B cell (primary cell): ENCODE measurements at regions not wholly inside any gene's neighbourhood (a gene's known extent, or its start where the extent isn't known, plus 50 kb on each side); places are given as distances from the start of the nearest gene placed in this dataset.

Experiments used
- ATAC-seq: fragments of 200-7000 bp; cut with Tn5 transposase; one replicate; pipeline ENCODE4 v1.10.0; 2021; ENCODE audit warnings: low read depth, mild to moderate bottlenecking, moderate number of reproducible peaks, moderate library complexity
- CTCF ChIA-PET: fragments of 350-600 bp; sonication (Branson Sonifier 250); formaldehyde crosslinking; loops from one replicate; lab custom pipeline; 2021; ENCODE audit warnings: antibody characterized with exemption, inconsistent platforms; lab: Charles Lee
- POLR2A ChIA-PET: fragments of 350-600 bp; sonication (Branson Sonifier 250); formaldehyde crosslinking; loops from one replicate; lab custom pipeline; 2021; ENCODE audit warnings: antibody characterized with exemption; lab: Charles Lee
- DNase-seq: peaks from one replicate; pipeline ENCODE4 v3.0.0; 2013
- H2AFZ ChIP-seq: 2 replicates; pipeline ENCODE4 v1.6.1; 2012; ENCODE audit warnings: mild to moderate bottlenecking, low read depth, low read length; ENCODE audit not compliant: insufficient read depth, poor library complexity, severe bottlenecking
- H3K27ac ChIP-seq, 2 donors: 1 replicate in 1 of 2; 2 replicates in 1 of 2; pipeline ENCODE4 v1.5.1; 2012 to 2013; ENCODE audit warnings: low read length in 2 of 2, mild to moderate bottlenecking in 2 of 2, moderate library complexity in 1 of 2
- H3K27me3 ChIP-seq, 4 experiments: fragments of 200-600 bp in 1 of 4; sonication (generic) in 1 of 4; replicated peaks in 1 of 4; 1 replicate in 2 of 4; 2 replicates in 2 of 4; pipeline versions ENCODE4 v1.6.1 to v1.7.0; 2013 to 2016; ENCODE audit warnings: low read length in 3 of 4, mild to moderate bottlenecking in 2 of 4, mixed read lengths in 1 of 4, moderate library complexity in 1 of 4; ENCODE audit not compliant: insufficient read depth in 4 of 4, control insufficient read depth in 3 of 4; ENCODE audit errors: control extremely low read depth in 1 of 4
- H3K36me3 ChIP-seq, 2 experiments: replicated peaks in 1 of 2; 1 replicate in 1 of 2; 2 replicates in 1 of 2; pipeline versions ENCODE4 v1.6.1 to v1.7.1; 2013; ENCODE audit warnings: low read length in 1 of 2; ENCODE audit not compliant: insufficient read depth in 2 of 2, control insufficient read depth in 1 of 2; ENCODE audit errors: control extremely low read depth in 1 of 2, extremely low read depth in 1 of 2
- H3K4me1 ChIP-seq, 2 donors: fragments of 200-600 bp in 1 of 2; sonication (generic) in 1 of 2; 1 replicate in 1 of 2; 2 replicates in 1 of 2; pipeline versions ENCODE4 v1.5.1 to v1.6.1; 2013 to 2017; ENCODE audit warnings: low read length in 2 of 2; ENCODE audit not compliant: control insufficient read depth in 2 of 2, insufficient read depth in 2 of 2
- H3K4me2 ChIP-seq: replicated peaks from 2 replicates; pipeline ENCODE3; 2012; ENCODE audit warnings: mild to moderate bottlenecking, low read depth, low read length; ENCODE audit not compliant: poor library complexity, severe bottlenecking
- H3K4me3 ChIP-seq, 5 experiments: fragments of 200-600 bp in 1 of 5; sonication (generic) in 1 of 5; 1 replicate in 3 of 5; 2 replicates in 2 of 5; pipeline versions ENCODE4 v1.5.1 to v1.7.0; 2011 to 2016; ENCODE audit warnings: low read length in 4 of 5, mild to moderate bottlenecking in 4 of 5, low read depth in 2 of 5, control low read depth in 1 of 5, moderate library complexity in 1 of 5; ENCODE audit not compliant: insufficient read depth in 1 of 5; ENCODE audit errors: control extremely low read depth in 1 of 5, extremely low read depth in 1 of 5
- H3K79me2 ChIP-seq: fragments of 200-600 bp; sonication (generic); one replicate; pipeline ENCODE4 v1.6.0; 2016; ENCODE audit warnings: low read length; ENCODE audit not compliant: control insufficient read depth, insufficient read depth
- H3K9ac ChIP-seq: fragments of 200-600 bp; sonication (generic); 2 replicates; pipeline ENCODE4 v1.6.1; 2017; ENCODE audit warnings: mild to moderate bottlenecking, low read length, moderate library complexity
- H3K9me3 ChIP-seq, 3 donors: one replicate each; pipeline versions ENCODE4 v1.6.1 to v1.7.1; 2013; ENCODE audit warnings: low read length in 2 of 3; ENCODE audit not compliant: control insufficient read depth in 2 of 3, insufficient read depth in 1 of 3; ENCODE audit errors: control extremely low read depth in 1 of 3
- H4K20me1 ChIP-seq: 2 replicates; pipeline ENCODE4 v1.6.0; 2012; ENCODE audit warnings: mild to moderate bottlenecking, low read length; ENCODE audit not compliant: insufficient read depth, control insufficient read depth, poor library complexity, severe bottlenecking
- H3K27ac Mint-ChIP-seq: one replicate; pipeline ENCODE4 v1.8.0; 2021; ENCODE audit warnings: mixed read lengths
- H3K27me3 Mint-ChIP-seq: one replicate; pipeline ENCODE4 v1.8.0; 2021; ENCODE audit warnings: mixed read lengths
- H3K4me1 Mint-ChIP-seq: one replicate; pipeline ENCODE4 v1.8.0; 2021; ENCODE audit warnings: mixed read lengths
- H3K4me3 Mint-ChIP-seq: one replicate; pipeline ENCODE4 v1.8.0; 2021; ENCODE audit warnings: mixed read lengths
- H3K9me3 Mint-ChIP-seq: one replicate; pipeline ENCODE4 v1.8.0; 2022; ENCODE audit warnings: mixed read lengths; ENCODE audit not compliant: insufficient read depth
- EZH2 ChIP-seq: IDR thresholded peaks from 2 replicates; pipeline ENCODE4 v1.6.1; 2012; ENCODE audit warnings: borderline replicate concordance, low read depth, mild to moderate bottlenecking, moderate library complexity, low read length; ENCODE audit not compliant: insufficient read depth, poor library complexity, severe bottlenecking
- WGBS: methylation state at CpG from one replicate; pipeline ENCODE4 v1.1.5; 2013; ENCODE audit warnings: missing lambda C conversion rate; ENCODE audit not compliant: insufficient coverage; 5-methylcytosine and 5-hydroxymethylcytosine counted together
- intact Hi-C: fragments of 100-400 bp; cut with micrococcal nuclease; formaldehyde crosslinking; loops from one replicate; pipeline ENCODE4 v1.10.0; 2022
- TF ChIP-seq, protein P1 (sequence below): fragments of 200-600 bp; IDR thresholded peaks from one replicate; pipeline ENCODE4 v1.8.0; 2022; ENCODE audit warnings: antibody characterized with exemption, mild to moderate bottlenecking

- ChIA-PET POLR2A (interaction anchor here (1.1 kb wide), 1 partner anchor 10 kb away, joined by 3 read pairs; no protein-coding TSS in a partner anchor), CTCF (interaction anchor here (0.9 to 1.9 kb wide), 2 partner anchors 8 to 34 kb away, joined by 4 to 5 read pairs; no protein-coding TSS in a partner anchor)
- no peak overlapping the region for H3K27ac Mint-ChIP-seq
These were observed 72.1 kb upstream of the ANKRD55 start for GRCh38 chr5:56305001-56305950.

More at GRCh38 chr5:56305001-56305950, 72.1 kb upstream of the ANKRD55 start:
- no peak overlapping the region for H3K4me2 ChIP-seq
- no peaks in the 10 kb centered on the region for H3K36me3 ChIP-seq
- no peaks in the 10 kb centered on the region for H3K4me1 ChIP-seq
- WGBS: 100% methylated on average over 2 of the region's 4 CpGs
- H2AFZ ChIP-seq: no peak overlapping the region
- Mint-ChIP-seq H3K4me3 (no peak overlapping the region), H3K4me1 (no peaks in the 10 kb centered on the region), H3K27me3 (no peaks in the 10 kb centered on the region), H3K9me3 (peaks cover 8% of the 10 kb centered on the region)
- H3K79me2 ChIP-seq: no peaks in the 10 kb centered on the region
- intact Hi-C loops: no loop called here
- H3K9ac ChIP-seq: no peak overlapping the region
- no peaks in the 10 kb centered on the region for H4K20me1 ChIP-seq
- H3K4me3 ChIP-seq: no peak overlapping the region
- TF ChIP-seq EZH2: no peak
- TF ChIP-seq, protein P1, sequence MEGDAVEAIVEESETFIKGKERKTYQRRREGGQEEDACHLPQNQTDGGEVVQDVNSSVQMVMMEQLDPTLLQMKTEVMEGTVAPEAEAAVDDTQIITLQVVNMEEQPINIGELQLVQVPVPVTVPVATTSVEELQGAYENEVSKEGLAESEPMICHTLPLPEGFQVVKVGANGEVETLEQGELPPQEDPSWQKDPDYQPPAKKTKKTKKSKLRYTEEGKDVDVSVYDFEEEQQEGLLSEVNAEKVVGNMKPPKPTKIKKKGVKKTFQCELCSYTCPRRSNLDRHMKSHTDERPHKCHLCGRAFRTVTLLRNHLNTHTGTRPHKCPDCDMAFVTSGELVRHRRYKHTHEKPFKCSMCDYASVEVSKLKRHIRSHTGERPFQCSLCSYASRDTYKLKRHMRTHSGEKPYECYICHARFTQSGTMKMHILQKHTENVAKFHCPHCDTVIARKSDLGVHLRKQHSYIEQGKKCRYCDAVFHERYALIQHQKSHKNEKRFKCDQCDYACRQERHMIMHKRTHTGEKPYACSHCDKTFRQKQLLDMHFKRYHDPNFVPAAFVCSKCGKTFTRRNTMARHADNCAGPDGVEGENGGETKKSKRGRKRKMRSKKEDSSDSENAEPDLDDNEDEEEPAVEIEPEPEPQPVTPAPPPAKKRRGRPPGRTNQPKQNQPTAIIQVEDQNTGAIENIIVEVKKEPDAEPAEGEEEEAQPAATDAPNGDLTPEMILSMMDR: no peak
- DNase-seq (no peak), ATAC-seq (no peak)
- no peak overlapping the region for H3K27ac ChIP-seq
- H3K27me3 ChIP-seq: no peaks in the 10 kb centered on the region
- H3K9me3 ChIP-seq: peaks cover 0 to 8% (median 0%) of the 10 kb centered on the region in 3 donors
